BE2C (cell line): ENCODE measurements at regions not wholly inside any gene's neighbourhood (a gene's known extent, or its start where the extent isn't known, plus 50 kb on each side); places are given as distances from the start of the nearest gene placed in this dataset.

Source experiments
- DNase-seq: peaks from one replicate; pipeline ENCODE4 v3.0.0-alpha.2; 2020
- H3K27me3 ChIP-seq: fragments of 250-450 bp; sonication (Bioruptor Pico); 2 replicates; pipeline ENCODE4 v1.5.1; 2020; ENCODE audit warnings: mild to moderate bottlenecking
- H3K36me3 ChIP-seq: fragments of 250-450 bp; sonication (Bioruptor Pico); 2 replicates; pipeline ENCODE4 v1.5.1; 2020; ENCODE audit warnings: mild to moderate bottlenecking
- H3K4me1 ChIP-seq: fragments of 250-450 bp; sonication (Bioruptor Pico); 2 replicates; pipeline ENCODE4 v1.5.1; 2020
- H3K4me3 ChIP-seq: 2 replicates; pipeline ENCODE4 v1.5.1; 2011; ENCODE audit warnings: low read depth, low read length
- H3K9me3 ChIP-seq: fragments of 250-450 bp; sonication (Bioruptor Pico); 2 replicates; pipeline ENCODE4 v1.5.1; 2020
- CTCF ChIP-seq: IDR thresholded peaks from 2 replicates; pipeline ENCODE4 v1.5.1; 2012; ENCODE audit warnings: mild to moderate bottlenecking, low read depth, low read length

- Histone ChIP-seq H3K4me1 (peaks cover 6% of the 10 kb centered on the region), H3K36me3 (no peaks in the 10 kb centered on the region), H3K4me3 (no peak overlapping the region), H3K9me3 (no peaks in the 10 kb centered on the region), H3K27me3 (no peaks in the 10 kb centered on the region)
- no peak for DNase-seq
- no peak for TF ChIP-seq CTCF
Measured at GRCh38 chr6:43984442-43985321, 142.6 kb downstream of the MRPL14 start.

- Histone ChIP-seq H3K36me3 (no peaks in the 10 kb centered on the region), H3K4me1 (no peaks in the 10 kb centered on the region), H3K4me3 (no peak overlapping the region), H3K27me3 (no peaks in the 10 kb centered on the region), H3K9me3 (no peaks in the 10 kb centered on the region)
- DNase-seq = no peak
- no peak for TF ChIP-seq CTCF
Measured at GRCh38 chr6:43983632-43984031, 143.6 kb downstream of the MRPL14 start.

- no peaks in the 10 kb centered on the region for H3K27me3 ChIP-seq
- TF ChIP-seq CTCF = no peak
- no peak for DNase-seq
- H3K4me3 ChIP-seq = no peak overlapping the region
- no peaks in the 10 kb centered on the region for H3K4me1 ChIP-seq
- H3K9me3 ChIP-seq = no peaks in the 10 kb centered on the region
- H3K36me3 ChIP-seq = no peaks in the 10 kb centered on the region
Measured at GRCh38 chr6:43983191-43983590, 144.1 kb downstream of the MRPL14 start.

- Histone ChIP-seq H3K4me1 (no peaks in the 10 kb centered on the region), H3K27me3 (no peaks in the 10 kb centered on the region), H3K4me3 (no peak overlapping the region), H3K36me3 (no peaks in the 10 kb centered on the region), H3K9me3 (no peaks in the 10 kb centered on the region)
- no peak for TF ChIP-seq CTCF
- DNase-seq = no peak
Measured at GRCh38 chr6:43982084-43982625, 145.1 kb downstream of the MRPL14 start.

- no peaks in the 10 kb centered on the region for H3K27me3 ChIP-seq
- no peak for TF ChIP-seq CTCF
- H3K4me1 ChIP-seq = no peaks in the 10 kb centered on the region
- no peak overlapping the region for H3K4me3 ChIP-seq
- DNase-seq = no peak
- H3K9me3 ChIP-seq = no peaks in the 10 kb centered on the region
- no peaks in the 10 kb centered on the region for H3K36me3 ChIP-seq
Measured at GRCh38 chr6:43981363-43981990, 145.8 kb downstream of the MRPL14 start.
